ENCODE measurements at regions not wholly inside any gene's neighbourhood (a gene's known extent, or its start where the extent isn't known, plus 50 kb on each side); places are given as distances from the start of the nearest gene placed in this dataset.
A peak's percentile ranks its signal among the peaks of the same experiment; 100 is the strongest.

GRCh38 chr20:60598528-60598927 is 640.3 kb downstream of the CDH26 start:
- Histone ChIP-seq H3K27ac (ENCODE audit: low read depth, low read length) (no peak overlapping the region), H3K9me3 (ENCODE audit: insufficient read depth, low read depth, low read length) (peaks cover 5% of the 10 kb centered on the region), H3K79me2 (ENCODE audit: insufficient read depth, low read length) (no peaks in the 10 kb centered on the region), H3K4me1 (ENCODE audit: insufficient read depth, low read length) (no peaks in the 10 kb centered on the region), H2AFZ (ENCODE audit: low read depth, low read length) (no peak overlapping the region), H3K4me2 (ENCODE audit: low read length) (no peak overlapping the region), H3K4me3 (ENCODE audit: insufficient read depth, low read depth, low read length) (no peak overlapping the region), H3K27me3 (ENCODE audit: insufficient read depth, low read length) (no peaks in the 10 kb centered on the region), H4K20me1 (ENCODE audit: insufficient read depth, low read length) (no peaks in the 10 kb centered on the region), H3K9ac (ENCODE audit: low read length) (no peak overlapping the region), H3K36me3 (ENCODE audit: insufficient read depth, low read length) (no peaks in the 10 kb centered on the region)
- no peak for DNase-seq (ENCODE audit: low read depth)
- no peak overlapping the region for H3K27ac Mint-ChIP-seq (ENCODE audit: unreplicated experiment)
- no peak overlapping the region for H3K4me3 Mint-ChIP-seq (ENCODE audit: unreplicated experiment)
- no peaks in the 10 kb centered on the region for H3K36me3 Mint-ChIP-seq (ENCODE audit: low read depth, unreplicated experiment)
- no peaks in the 10 kb centered on the region for H3K4me1 Mint-ChIP-seq (ENCODE audit: low read depth, unreplicated experiment)
- no peak for FAIRE-seq
- peaks cover 29% of the 10 kb centered on the region for H3K27me3 Mint-ChIP-seq (ENCODE audit: low read depth, unreplicated experiment)
- H3K9me3 Mint-ChIP-seq (ENCODE audit: unreplicated experiment): peaks cover 3% of the 10 kb centered on the region
- TF ChIP-seq CTCF (IDR thresholded peaks at IDR 0.05; ENCODE audit: insufficient read depth, low read depth, low read length): no peak
- TF ChIP-seq EZH2 (IDR thresholded peaks at IDR 0.05; ENCODE audit: insufficient read depth, low read length): no peak

GRCh38 chr20:60599381-60599780 is 641.2 kb downstream of the CDH26 start:
- FAIRE-seq (no peak), DNase-seq (ENCODE audit: low read depth) (no peak)
- H3K79me2 ChIP-seq (ENCODE audit: insufficient read depth, low read length): no peaks in the 10 kb centered on the region
- Mint-ChIP-seq H3K4me3 (ENCODE audit: unreplicated experiment) (no peak overlapping the region), H3K4me1 (ENCODE audit: low read depth, unreplicated experiment) (no peaks in the 10 kb centered on the region), H3K27ac (ENCODE audit: unreplicated experiment) (peak overlapping the region; percentile 19), H3K9me3 (ENCODE audit: unreplicated experiment) (peaks cover 3% of the 10 kb centered on the region), H3K36me3 (ENCODE audit: low read depth, unreplicated experiment) (no peaks in the 10 kb centered on the region), H3K27me3 (ENCODE audit: low read depth, unreplicated experiment) (peaks cover 31% of the 10 kb centered on the region)
- no peaks in the 10 kb centered on the region for H3K36me3 ChIP-seq (ENCODE audit: insufficient read depth, low read length)
- H3K9me3 ChIP-seq (ENCODE audit: insufficient read depth, low read depth, low read length): peaks cover 5% of the 10 kb centered on the region
- H3K4me1 ChIP-seq (ENCODE audit: insufficient read depth, low read length): no peaks in the 10 kb centered on the region
- H3K4me2 ChIP-seq (ENCODE audit: low read length): no peak overlapping the region
- no peak overlapping the region for H3K27ac ChIP-seq (ENCODE audit: low read depth, low read length)
- H3K9ac ChIP-seq (ENCODE audit: low read length): no peak overlapping the region
- no peaks in the 10 kb centered on the region for H4K20me1 ChIP-seq (ENCODE audit: insufficient read depth, low read length)
- TF ChIP-seq CTCF (IDR thresholded peaks at IDR 0.05; ENCODE audit: insufficient read depth, low read depth, low read length) (no peak), EZH2 (IDR thresholded peaks at IDR 0.05; ENCODE audit: insufficient read depth, low read length) (no peak)
- H3K4me3 ChIP-seq (ENCODE audit: insufficient read depth, low read depth, low read length): no peak overlapping the region
- H2AFZ ChIP-seq (ENCODE audit: low read depth, low read length): no peak overlapping the region
- H3K27me3 ChIP-seq (ENCODE audit: insufficient read depth, low read length): no peaks in the 10 kb centered on the region

- H3K79me2 ChIP-seq (ENCODE audit: insufficient read depth, low read length): no peaks in the 10 kb centered on the region
- no peaks in the 10 kb centered on the region for H3K4me1 Mint-ChIP-seq (ENCODE audit: low read depth, unreplicated experiment)
- FAIRE-seq (no peak), DNase-seq (ENCODE audit: low read depth) (no peak)
- peaks cover 3% of the 10 kb centered on the region for H3K9me3 Mint-ChIP-seq (ENCODE audit: unreplicated experiment)
- peaks cover 5% of the 10 kb centered on the region for H3K9me3 ChIP-seq (ENCODE audit: insufficient read depth, low read depth, low read length)
- H3K4me1 ChIP-seq (ENCODE audit: insufficient read depth, low read length): no peaks in the 10 kb centered on the region
- no peaks in the 10 kb centered on the region for H4K20me1 ChIP-seq (ENCODE audit: insufficient read depth, low read length)
- no peak overlapping the region for H3K4me3 ChIP-seq (ENCODE audit: insufficient read depth, low read depth, low read length)
- H3K27me3 Mint-ChIP-seq (ENCODE audit: low read depth, unreplicated experiment): peaks cover 33% of the 10 kb centered on the region
- no peak overlapping the region for H3K27ac ChIP-seq (ENCODE audit: low read depth, low read length)
- no peaks in the 10 kb centered on the region for H3K27me3 ChIP-seq (ENCODE audit: insufficient read depth, low read length)
- no peak overlapping the region for H3K27ac Mint-ChIP-seq (ENCODE audit: unreplicated experiment)
- no peak overlapping the region for H3K4me3 Mint-ChIP-seq (ENCODE audit: unreplicated experiment)
- no peak overlapping the region for H3K9ac ChIP-seq (ENCODE audit: low read length)
- no peaks in the 10 kb centered on the region for H3K36me3 Mint-ChIP-seq (ENCODE audit: low read depth, unreplicated experiment)
- no peaks in the 10 kb centered on the region for H3K36me3 ChIP-seq (ENCODE audit: insufficient read depth, low read length)
- no peak for TF ChIP-seq CTCF (IDR thresholded peaks at IDR 0.05; ENCODE audit: insufficient read depth, low read depth, low read length)
- no peak for TF ChIP-seq EZH2 (IDR thresholded peaks at IDR 0.05; ENCODE audit: insufficient read depth, low read length)
- no peak overlapping the region for H3K4me2 ChIP-seq (ENCODE audit: low read length)
- no peak overlapping the region for H2AFZ ChIP-seq (ENCODE audit: low read depth, low read length)
Measured at GRCh38 chr20:60600036-60600435, 641.8 kb downstream of the CDH26 start.

Measured in astrocyte (in vitro differentiated cells and primary cell).